Activated T-helper 1 cell treated with anti-CD3 and anti-CD28 coated beads, Interleukin-12 subunit alpha, Interleukin-12 subunit beta, Interleukin-2, Interleukin-4 antibody, amounts not matched to agents 30 ng/mL and 10 ng/mL and 1 ng/mL, durations not matched to agents 14 hours and 24 hours and 36 hours (primary cell): ENCODE measurements at regions not wholly inside any gene's neighbourhood (a gene's known extent, or its start where the extent isn't known, plus 50 kb on each side); places are given as distances from the start of the nearest gene placed in this dataset.

ENCODE experiments used
- DNase-seq: peaks from one replicate; pipeline ENCODE4 v3.0.0; 2021; ENCODE audit warnings: low spot score
- H3K27ac Mint-ChIP-seq: one replicate; pipeline ENCODE4 v1.8.0; 2021; ENCODE audit warnings: mild to moderate bottlenecking, mixed read lengths
- H3K27me3 Mint-ChIP-seq: one replicate; pipeline ENCODE4 v1.8.0; 2022; ENCODE audit warnings: mild to moderate bottlenecking, moderate library complexity, mixed read lengths; ENCODE audit not compliant: insufficient read depth
- H3K36me3 Mint-ChIP-seq: one replicate; pipeline ENCODE4 v1.8.0; 2021; ENCODE audit warnings: low read depth, mixed read lengths
- H3K4me1 Mint-ChIP-seq: one replicate; pipeline ENCODE4 v1.8.0; 2021; ENCODE audit warnings: low read depth, mixed read lengths
- H3K4me3 Mint-ChIP-seq: one replicate; pipeline ENCODE4 v1.8.0; 2021; ENCODE audit warnings: mild to moderate bottlenecking, moderate library complexity, mixed read lengths
- H3K9me3 Mint-ChIP-seq: one replicate; pipeline ENCODE4 v1.8.0; 2021; ENCODE audit warnings: mixed read lengths
- intact Hi-C: fragments of 100-400 bp; cut with micrococcal nuclease; formaldehyde crosslinking; loops from one replicate; pipeline ENCODE4 v1.15.1; 2024

GRCh38 chr7:12092499-12093130, 118.5 kb upstream of the TMEM106B start:
- Mint-ChIP-seq H3K27ac (no peak overlapping the region), H3K4me3 (no peak overlapping the region), H3K9me3 (no peaks in the 10 kb centered on the region), H3K36me3 (no peaks in the 10 kb centered on the region), H3K4me1 (no peaks in the 10 kb centered on the region), H3K27me3 (no peaks in the 10 kb centered on the region)
- DNase-seq: no peak
- intact Hi-C loops: no loop called here

- Mint-ChIP-seq H3K36me3 (no peaks in the 10 kb centered on the region), H3K27ac (no peak overlapping the region), H3K4me3 (no peak overlapping the region), H3K4me1 (no peaks in the 10 kb centered on the region), H3K27me3 (no peaks in the 10 kb centered on the region), H3K9me3 (no peaks in the 10 kb centered on the region)
- intact Hi-C loops: no loop called here
- DNase-seq: no peak
These were observed 117.7 kb upstream of the TMEM106B start for GRCh38 chr7:12093365-12093764.

- H3K27me3 Mint-ChIP-seq: no peaks in the 10 kb centered on the region
- H3K4me1 Mint-ChIP-seq: no peaks in the 10 kb centered on the region
- no peak overlapping the region for H3K27ac Mint-ChIP-seq
- DNase-seq: no peak
- intact Hi-C loops: no loop called here
- H3K36me3 Mint-ChIP-seq: no peaks in the 10 kb centered on the region
- no peak overlapping the region for H3K4me3 Mint-ChIP-seq
- H3K9me3 Mint-ChIP-seq: no peaks in the 10 kb centered on the region
These were observed 116.7 kb upstream of the TMEM106B start for GRCh38 chr7:12094365-12094921.

- H3K27ac Mint-ChIP-seq: no peak overlapping the region
- peaks cover 2% of the 10 kb centered on the region for H3K27me3 Mint-ChIP-seq
- intact Hi-C loops: no loop called here
- no peaks in the 10 kb centered on the region for H3K9me3 Mint-ChIP-seq
- no peak for DNase-seq
- no peak overlapping the region for H3K4me3 Mint-ChIP-seq
- no peaks in the 10 kb centered on the region for H3K4me1 Mint-ChIP-seq
- H3K36me3 Mint-ChIP-seq: no peaks in the 10 kb centered on the region
These were observed 109.0 kb upstream of the TMEM106B start for GRCh38 chr7:12102126-12102525.

GRCh38 chr7:12102527-12102926, 108.6 kb upstream of the TMEM106B start:
- Mint-ChIP-seq H3K36me3 (no peaks in the 10 kb centered on the region), H3K4me3 (no peak overlapping the region), H3K27ac (no peak overlapping the region), H3K27me3 (peaks cover 2% of the 10 kb centered on the region), H3K9me3 (no peaks in the 10 kb centered on the region), H3K4me1 (no peaks in the 10 kb centered on the region)
- intact Hi-C loops: no loop called here
- DNase-seq: no peak

GRCh38 chr7:12103948-12104347, 107.1 kb upstream of the TMEM106B start:
- H3K4me3 Mint-ChIP-seq: no peak overlapping the region
- intact Hi-C loops: no loop called here
- H3K9me3 Mint-ChIP-seq: no peaks in the 10 kb centered on the region
- peaks cover 3% of the 10 kb centered on the region for H3K27me3 Mint-ChIP-seq
- no peak overlapping the region for H3K27ac Mint-ChIP-seq
- H3K36me3 Mint-ChIP-seq: no peaks in the 10 kb centered on the region
- H3K4me1 Mint-ChIP-seq: no peaks in the 10 kb centered on the region
- no peak for DNase-seq

GRCh38 chr7:12107381-12107780, 103.7 kb upstream of the TMEM106B start:
- Mint-ChIP-seq H3K27me3 (peaks cover 24% of the 10 kb centered on the region), H3K4me1 (no peaks in the 10 kb centered on the region), H3K36me3 (no peaks in the 10 kb centered on the region), H3K9me3 (no peaks in the 10 kb centered on the region), H3K27ac (no peak overlapping the region), H3K4me3 (no peak overlapping the region)
- DNase-seq: no peak
- intact Hi-C loops: no loop called here

GRCh38 chr7:12107841-12108254, 103.2 kb upstream of the TMEM106B start:
- Mint-ChIP-seq H3K9me3 (no peaks in the 10 kb centered on the region), H3K4me3 (no peak overlapping the region), H3K27ac (no peak overlapping the region), H3K27me3 (peaks cover 29% of the 10 kb centered on the region), H3K4me1 (no peaks in the 10 kb centered on the region), H3K36me3 (no peaks in the 10 kb centered on the region)
- intact Hi-C loops: no loop called here
- DNase-seq: no peak

- intact Hi-C loops: no loop called here
- peaks cover 31% of the 10 kb centered on the region for H3K27me3 Mint-ChIP-seq
- no peak overlapping the region for H3K4me3 Mint-ChIP-seq
- H3K9me3 Mint-ChIP-seq: no peaks in the 10 kb centered on the region
- no peaks in the 10 kb centered on the region for H3K4me1 Mint-ChIP-seq
- H3K27ac Mint-ChIP-seq: no peak overlapping the region
- DNase-seq: no peak
- H3K36me3 Mint-ChIP-seq: no peaks in the 10 kb centered on the region
These were observed 100.7 kb upstream of the TMEM106B start for GRCh38 chr7:12110425-12110824.

- no peak for DNase-seq
- no peak overlapping the region for H3K27ac Mint-ChIP-seq
- H3K9me3 Mint-ChIP-seq: no peaks in the 10 kb centered on the region
- no peak overlapping the region for H3K4me3 Mint-ChIP-seq
- H3K36me3 Mint-ChIP-seq: no peaks in the 10 kb centered on the region
- no peaks in the 10 kb centered on the region for H3K4me1 Mint-ChIP-seq
- peaks cover 35% of the 10 kb centered on the region for H3K27me3 Mint-ChIP-seq
- intact Hi-C loops: no loop called here
These were observed 99.4 kb upstream of the TMEM106B start for GRCh38 chr7:12111422-12112405.

- no peaks in the 10 kb centered on the region for H3K4me1 Mint-ChIP-seq
- DNase-seq: no peak
- no peak overlapping the region for H3K27ac Mint-ChIP-seq
- peaks cover 16% of the 10 kb centered on the region for H3K27me3 Mint-ChIP-seq
- intact Hi-C loops: no loop called here
- H3K4me3 Mint-ChIP-seq: no peak overlapping the region
- H3K9me3 Mint-ChIP-seq: no peaks in the 10 kb centered on the region
- H3K36me3 Mint-ChIP-seq: no peaks in the 10 kb centered on the region
These were observed 93.9 kb upstream of the TMEM106B start for GRCh38 chr7:12117170-12117569.

- intact Hi-C loops: no loop called here
- H3K27ac Mint-ChIP-seq: no peak overlapping the region
- H3K4me3 Mint-ChIP-seq: no peak overlapping the region
- H3K27me3 Mint-ChIP-seq: peaks cover 15% of the 10 kb centered on the region
- no peaks in the 10 kb centered on the region for H3K4me1 Mint-ChIP-seq
- H3K36me3 Mint-ChIP-seq: no peaks in the 10 kb centered on the region
- H3K9me3 Mint-ChIP-seq: no peaks in the 10 kb centered on the region
- DNase-seq: no peak
These were observed 91.3 kb upstream of the TMEM106B start for GRCh38 chr7:12119620-12120303.

GRCh38 chr7:12120632-12121031, 90.5 kb upstream of the TMEM106B start:
- Mint-ChIP-seq H3K27ac (no peak overlapping the region), H3K36me3 (no peaks in the 10 kb centered on the region), H3K9me3 (no peaks in the 10 kb centered on the region), H3K27me3 (peaks cover 15% of the 10 kb centered on the region), H3K4me1 (no peaks in the 10 kb centered on the region), H3K4me3 (no peak overlapping the region)
- intact Hi-C loops: no loop called here
- DNase-seq: no peak
